TTC549 (cell line): ENCODE measurements at regions not wholly inside any gene's neighbourhood (a gene's known extent, or its start where the extent isn't known, plus 50 kb on each side); places are given as distances from the start of the nearest gene placed in this dataset.

Experiments used
- FAIRE-seq: peaks from 2 replicates; lab custom pipeline; 2012; peaks lifted over from hg19 to GRCh38; lab: Jason Lieb, UNC

GRCh38 chr1:218025454-218025853, 259.6 kb upstream of the RRP15 start:
- no peak for FAIRE-seq

- FAIRE-seq, result no peak
These were observed 257.9 kb upstream of the RRP15 start for GRCh38 chr1:218027152-218027551.

- FAIRE-seq, result no peak
These were observed 254.2 kb upstream of the RRP15 start for GRCh38 chr1:218030846-218031245.

GRCh38 chr1:218031901-218032300, 253.2 kb upstream of the RRP15 start:
- FAIRE-seq, result no peak

- no peak for FAIRE-seq
These were observed 250.6 kb upstream of the RRP15 start for GRCh38 chr1:218034468-218034867.

GRCh38 chr1:218048828-218049420, 236.2 kb upstream of the RRP15 start:
- FAIRE-seq, result no peak

- no peak for FAIRE-seq
These were observed 235.5 kb upstream of the RRP15 start for GRCh38 chr1:218049641-218050040.

GRCh38 chr1:218058730-218059129, 226.4 kb upstream of the RRP15 start:
- FAIRE-seq, result no peak

- no peak for FAIRE-seq
These were observed 220.7 kb upstream of the RRP15 start for GRCh38 chr1:218064426-218064825.

- FAIRE-seq, result no peak
These were observed 218.8 kb upstream of the RRP15 start for GRCh38 chr1:218066332-218066731.

GRCh38 chr1:218068241-218068640, 216.9 kb upstream of the RRP15 start:
- FAIRE-seq, result no peak

GRCh38 chr1:218069180-218069579, 215.9 kb upstream of the RRP15 start:
- FAIRE-seq, result no peak

GRCh38 chr1:218073062-218073461, 212.0 kb upstream of the RRP15 start:
- no peak for FAIRE-seq

GRCh38 chr1:218078916-218079315, 206.2 kb upstream of the RRP15 start:
- no peak for FAIRE-seq

- no peak for FAIRE-seq
These were observed 205.7 kb upstream of the RRP15 start for GRCh38 chr1:218079347-218079746.

- no peak for FAIRE-seq
These were observed 205.3 kb upstream of the RRP15 start for GRCh38 chr1:218079820-218080219.

GRCh38 chr1:218080863-218081262, 204.2 kb upstream of the RRP15 start:
- no peak for FAIRE-seq

GRCh38 chr1:218081358-218081757, 203.7 kb upstream of the RRP15 start:
- FAIRE-seq, result no peak

GRCh38 chr1:218090459-218090858, 194.6 kb upstream of the RRP15 start:
- no peak for FAIRE-seq

- FAIRE-seq, result no peak
These were observed 183.7 kb upstream of the RRP15 start for GRCh38 chr1:218101409-218101808.

- FAIRE-seq, result no peak
These were observed 177.1 kb upstream of the RRP15 start for GRCh38 chr1:218108034-218108433.

GRCh38 chr1:218112862-218113261, 172.2 kb upstream of the RRP15 start:
- no peak for FAIRE-seq

- no peak for FAIRE-seq
These were observed 161.1 kb upstream of the RRP15 start for GRCh38 chr1:218123968-218124367.

- FAIRE-seq, result no peak
These were observed 149.7 kb upstream of the RRP15 start for GRCh38 chr1:218135371-218135770.

GRCh38 chr1:218139761-218140160, 145.3 kb upstream of the RRP15 start:
- no peak for FAIRE-seq
